Activated naive CD4-positive, alpha-beta T cell treated with anti-CD3 and anti-CD28 coated beads for 36 hours (primary cell): ENCODE measurements at regions not wholly inside any gene's neighbourhood (a gene's known extent, or its start where the extent isn't known, plus 50 kb on each side); places are given as distances from the start of the nearest gene placed in this dataset.

Experiments used
- CTCF ChIA-PET: fragments of 350-600 bp; sonication (Branson Sonifier 250); formaldehyde crosslinking; loops from one replicate; lab custom pipeline; 2021; ENCODE audit warnings: antibody characterized with exemption; lab: Charles Lee
- DNase-seq: peaks from one replicate; pipeline ENCODE4 v3.0.0-alpha.2; 2020
- H3K27ac Mint-ChIP-seq: one replicate; pipeline ENCODE4 v1.8.0; 2021; ENCODE audit warnings: mild to moderate bottlenecking, mixed read lengths
- H3K27me3 Mint-ChIP-seq: one replicate; pipeline ENCODE4 v1.8.0; 2021; ENCODE audit warnings: low read depth, mixed read lengths
- H3K36me3 Mint-ChIP-seq: one replicate; pipeline ENCODE4 v1.8.0; 2021; ENCODE audit warnings: low read depth, mixed read lengths
- H3K4me1 Mint-ChIP-seq: one replicate; pipeline ENCODE4 v1.8.0; 2021; ENCODE audit warnings: low read depth, mixed read lengths
- H3K4me3 Mint-ChIP-seq: one replicate; pipeline ENCODE4 v1.8.0; 2021; ENCODE audit warnings: mild to moderate bottlenecking, moderate library complexity, mixed read lengths
- H3K9me3 Mint-ChIP-seq: one replicate; pipeline ENCODE4 v1.8.0; 2021; ENCODE audit warnings: mixed read lengths
- intact Hi-C: fragments of 100-400 bp; cut with micrococcal nuclease; formaldehyde crosslinking; loops from one replicate; pipeline ENCODE4 v1.15.1; 2023

DNA sequence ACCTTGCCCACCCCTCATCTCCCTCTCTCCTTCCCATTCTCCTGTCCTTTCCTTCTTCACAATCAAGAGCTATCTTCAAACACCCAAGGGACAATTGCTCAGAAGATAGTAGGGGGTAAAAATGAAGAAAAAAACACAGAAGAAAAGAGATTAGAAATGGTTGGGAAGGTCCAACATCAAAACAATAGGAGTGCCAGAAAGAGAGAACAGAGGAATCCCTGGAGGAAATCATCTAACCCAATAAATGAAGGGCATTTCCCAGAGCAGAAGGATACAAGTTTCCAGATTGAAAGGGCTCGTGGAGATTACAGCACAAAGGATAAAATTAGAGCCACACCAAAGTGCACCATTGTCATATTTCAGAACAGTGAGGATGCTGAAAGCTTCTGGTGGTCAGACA, 145.6 kb downstream of the OAT start:
- peaks cover 15% of the 10 kb centered on the region for H3K9me3 Mint-ChIP-seq
- no peak overlapping the region for H3K4me3 Mint-ChIP-seq
- H3K27ac Mint-ChIP-seq: no peak overlapping the region
- H3K27me3 Mint-ChIP-seq: no peaks in the 10 kb centered on the region
- intact Hi-C loops: no loop called here
- DNase-seq: no peak
- H3K4me1 Mint-ChIP-seq: no peaks in the 10 kb centered on the region
- H3K36me3 Mint-ChIP-seq: no peaks in the 10 kb centered on the region
- CTCF ChIA-PET: no interaction called here

- H3K9me3 Mint-ChIP-seq: peaks cover 15% of the 10 kb centered on the region
- no peak for DNase-seq
- CTCF ChIA-PET: no interaction called here
- H3K4me3 Mint-ChIP-seq: no peak overlapping the region
- H3K4me1 Mint-ChIP-seq: no peaks in the 10 kb centered on the region
- no peak overlapping the region for H3K27ac Mint-ChIP-seq
- H3K27me3 Mint-ChIP-seq: no peaks in the 10 kb centered on the region
- intact Hi-C loops: no loop called here
- H3K36me3 Mint-ChIP-seq: no peaks in the 10 kb centered on the region
Measured at GRCh38 chr10:124271676-124272075, 147.0 kb downstream of the OAT start.

DNA sequence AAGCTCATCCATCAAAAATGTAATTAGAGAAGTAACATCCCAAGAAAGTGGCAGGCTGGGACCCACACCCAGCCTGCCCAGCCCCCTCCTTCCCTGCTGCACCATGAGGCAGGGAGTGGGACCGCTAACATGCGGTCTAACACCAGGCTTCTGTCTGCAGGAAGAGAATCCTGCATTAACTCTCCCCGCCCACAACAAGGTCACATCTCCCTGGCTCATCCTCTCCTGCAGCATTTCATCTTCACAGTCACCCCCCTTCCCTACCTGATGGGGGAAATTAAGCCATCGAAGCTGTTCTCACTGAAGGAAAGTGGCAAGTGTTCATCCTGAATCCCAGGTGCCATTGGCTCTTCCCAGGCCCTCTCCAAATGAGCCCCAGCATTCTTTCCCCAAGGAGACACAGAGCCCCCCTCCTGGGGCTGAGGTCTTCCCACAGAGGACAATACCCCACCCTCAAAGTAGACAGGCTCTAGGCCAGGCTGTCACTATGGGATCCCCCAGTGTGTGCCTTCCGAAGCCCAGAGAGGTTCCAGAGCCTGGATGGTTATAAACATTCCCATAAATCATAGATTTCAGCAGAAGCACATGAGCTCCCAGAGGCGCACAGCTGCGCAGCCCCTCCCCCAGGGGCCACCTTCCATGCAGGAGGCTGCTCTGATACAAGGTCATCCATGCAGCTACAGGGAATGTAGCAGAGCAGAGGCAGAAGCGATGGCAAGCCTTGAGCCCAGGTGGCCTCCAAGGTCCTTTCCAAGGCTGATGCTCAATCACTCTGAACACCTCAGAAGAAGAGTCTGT, 148.0 kb downstream of the OAT start:
- H3K9me3 Mint-ChIP-seq: peaks cover 15% of the 10 kb centered on the region
- CTCF ChIA-PET: no interaction called here
- no peaks in the 10 kb centered on the region for H3K4me1 Mint-ChIP-seq
- DNase-seq: no peak
- intact Hi-C loops: no loop called here
- no peaks in the 10 kb centered on the region for H3K36me3 Mint-ChIP-seq
- H3K27me3 Mint-ChIP-seq: no peaks in the 10 kb centered on the region
- H3K4me3 Mint-ChIP-seq: no peak overlapping the region
- H3K27ac Mint-ChIP-seq: no peak overlapping the region

DNA sequence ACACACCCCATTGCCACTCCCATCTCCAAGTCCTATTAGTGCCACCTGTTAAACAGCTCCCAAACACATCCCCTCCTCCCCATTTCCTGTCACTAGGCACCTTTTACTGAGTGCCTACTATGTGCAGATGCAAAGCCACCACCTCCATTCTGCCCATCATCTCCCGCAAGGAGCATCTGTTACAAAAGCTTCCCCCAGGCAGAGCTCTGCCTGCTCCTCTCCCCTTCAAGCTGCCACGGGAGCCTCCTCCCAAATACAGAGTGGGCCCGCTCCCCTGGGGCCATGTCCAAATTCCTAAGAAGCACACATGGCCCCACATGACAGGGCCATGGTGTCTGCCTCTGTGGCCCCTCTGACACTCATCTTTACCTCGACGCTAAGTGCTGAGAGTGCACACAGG, 149.7 kb downstream of the OAT start:
- CTCF ChIA-PET: no interaction called here
- no peaks in the 10 kb centered on the region for H3K4me1 Mint-ChIP-seq
- no peak overlapping the region for H3K27ac Mint-ChIP-seq
- DNase-seq: no peak
- intact Hi-C loops: no loop called here
- H3K4me3 Mint-ChIP-seq: no peak overlapping the region
- H3K36me3 Mint-ChIP-seq: no peaks in the 10 kb centered on the region
- H3K9me3 Mint-ChIP-seq: peaks cover 15% of the 10 kb centered on the region
- H3K27me3 Mint-ChIP-seq: no peaks in the 10 kb centered on the region

GRCh38 chr10:124267911-124268549, 150.7 kb downstream of the OAT start:
- Mint-ChIP-seq H3K9me3 (peaks cover 11% of the 10 kb centered on the region), H3K27ac (no peak overlapping the region), H3K36me3 (no peaks in the 10 kb centered on the region), H3K27me3 (no peaks in the 10 kb centered on the region), H3K4me1 (no peaks in the 10 kb centered on the region), H3K4me3 (no peak overlapping the region)
- CTCF ChIA-PET: no interaction called here
- DNase-seq: no peak
- intact Hi-C loops: no loop called here

DNA sequence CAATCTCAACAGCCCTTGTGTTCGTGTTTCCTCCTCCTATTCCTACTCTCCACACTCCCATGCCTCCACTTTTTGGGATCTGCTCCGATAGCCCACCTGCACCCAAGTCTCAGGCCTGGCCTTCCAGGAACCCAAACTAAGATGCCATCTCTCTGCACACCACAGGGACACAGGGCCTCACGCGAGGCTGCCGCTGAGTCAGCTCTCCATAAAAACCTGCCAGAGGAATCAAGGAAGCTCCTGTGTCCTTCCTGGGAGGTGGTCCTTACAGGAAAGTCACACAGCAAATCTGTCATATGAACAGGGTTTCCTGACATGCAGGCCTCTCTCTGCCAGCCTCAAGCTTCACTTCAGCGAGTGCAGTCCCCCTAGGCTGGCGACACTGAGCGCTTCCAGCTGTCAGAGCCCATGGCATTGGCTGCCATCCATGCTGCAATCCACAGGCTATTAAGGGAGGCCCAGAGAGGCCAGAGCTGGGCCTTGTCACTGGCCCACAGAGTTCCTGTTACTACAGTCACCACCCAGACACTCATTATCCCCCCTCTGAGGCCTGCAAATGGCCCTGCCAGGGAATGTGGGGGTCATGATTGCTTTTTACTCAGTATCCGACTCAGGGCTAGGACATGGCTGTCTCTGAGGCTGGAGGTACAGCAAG, 151.4 kb downstream of the OAT start:
- no peak for DNase-seq
- no peaks in the 10 kb centered on the region for H3K4me1 Mint-ChIP-seq
- CTCF ChIA-PET: no interaction called here
- H3K9me3 Mint-ChIP-seq: peaks cover 6% of the 10 kb centered on the region
- no peak overlapping the region for H3K4me3 Mint-ChIP-seq
- intact Hi-C loops: no loop called here
- H3K36me3 Mint-ChIP-seq: no peaks in the 10 kb centered on the region
- H3K27ac Mint-ChIP-seq: no peak overlapping the region
- H3K27me3 Mint-ChIP-seq: no peaks in the 10 kb centered on the region

DNA sequence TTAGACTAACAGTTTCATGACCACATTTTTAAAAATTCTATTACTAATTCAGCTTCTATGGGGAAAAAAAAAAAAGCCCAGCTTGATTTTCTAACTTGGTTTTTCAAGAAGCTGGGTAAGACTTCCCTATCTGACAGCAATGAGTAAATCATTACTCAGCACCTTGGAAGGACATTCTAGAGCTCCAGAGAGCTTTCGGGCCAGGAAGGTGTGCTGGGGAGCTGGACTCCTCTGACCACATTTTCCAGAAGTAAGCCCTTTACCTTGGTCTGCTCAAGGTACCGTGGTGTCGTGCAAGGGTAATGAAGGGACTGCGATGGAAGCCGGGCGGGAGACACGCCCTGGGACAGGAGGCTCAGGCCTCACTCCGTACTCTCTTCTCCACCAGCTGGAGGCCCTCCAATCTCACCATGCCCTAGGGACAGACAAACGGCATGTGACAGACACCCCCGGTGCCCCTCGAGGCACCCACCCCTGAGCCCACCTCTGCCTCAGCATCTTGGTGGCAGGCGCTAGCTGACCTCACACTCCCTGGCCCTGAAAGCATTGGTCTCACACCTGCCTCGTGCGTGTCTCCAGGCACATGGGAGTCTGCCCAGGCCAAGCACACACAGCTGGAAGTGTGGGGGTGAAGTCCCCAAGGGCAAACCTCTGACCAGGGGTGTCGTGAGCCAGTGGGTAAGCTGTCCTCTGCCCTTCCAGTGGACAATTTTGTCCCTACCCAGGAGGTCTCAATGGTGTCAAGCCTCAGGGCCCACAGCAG, 152.1 kb downstream of the OAT start:
- Mint-ChIP-seq H3K27ac (no peak overlapping the region), H3K4me1 (no peaks in the 10 kb centered on the region), H3K9me3 (peaks cover under 1% of the 10 kb centered on the region), H3K36me3 (no peaks in the 10 kb centered on the region), H3K27me3 (no peaks in the 10 kb centered on the region), H3K4me3 (no peak overlapping the region)
- CTCF ChIA-PET: no interaction called here
- no peak for DNase-seq
- intact Hi-C loops: no loop called here

- Mint-ChIP-seq H3K9me3 (no peaks in the 10 kb centered on the region), H3K4me1 (no peaks in the 10 kb centered on the region), H3K27me3 (no peaks in the 10 kb centered on the region), H3K4me3 (no peak overlapping the region), H3K36me3 (no peaks in the 10 kb centered on the region), H3K27ac (no peak overlapping the region)
- intact Hi-C loops: no loop called here
- CTCF ChIA-PET: no interaction called here
- no peak for DNase-seq
Measured at GRCh38 chr10:124265776-124266467, 152.8 kb downstream of the OAT start.

GRCh38 chr10:124265391-124265745, 153.4 kb downstream of the OAT start:
- Mint-ChIP-seq H3K4me3 (no peak overlapping the region), H3K27me3 (no peaks in the 10 kb centered on the region), H3K4me1 (no peaks in the 10 kb centered on the region), H3K36me3 (no peaks in the 10 kb centered on the region), H3K27ac (no peak overlapping the region), H3K9me3 (no peaks in the 10 kb centered on the region)
- CTCF ChIA-PET: no interaction called here
- DNase-seq: no peak
- intact Hi-C loops: no loop called here

- no peaks in the 10 kb centered on the region for H3K9me3 Mint-ChIP-seq
- H3K36me3 Mint-ChIP-seq: no peaks in the 10 kb centered on the region
- H3K27me3 Mint-ChIP-seq: no peaks in the 10 kb centered on the region
- H3K4me3 Mint-ChIP-seq: no peak overlapping the region
- no peak overlapping the region for H3K27ac Mint-ChIP-seq
- H3K4me1 Mint-ChIP-seq: no peaks in the 10 kb centered on the region
- intact Hi-C loops: no loop called here
- no peak for DNase-seq
- CTCF ChIA-PET: no interaction called here
Measured at GRCh38 chr10:124264711-124265390, 153.9 kb downstream of the OAT start.

DNA sequence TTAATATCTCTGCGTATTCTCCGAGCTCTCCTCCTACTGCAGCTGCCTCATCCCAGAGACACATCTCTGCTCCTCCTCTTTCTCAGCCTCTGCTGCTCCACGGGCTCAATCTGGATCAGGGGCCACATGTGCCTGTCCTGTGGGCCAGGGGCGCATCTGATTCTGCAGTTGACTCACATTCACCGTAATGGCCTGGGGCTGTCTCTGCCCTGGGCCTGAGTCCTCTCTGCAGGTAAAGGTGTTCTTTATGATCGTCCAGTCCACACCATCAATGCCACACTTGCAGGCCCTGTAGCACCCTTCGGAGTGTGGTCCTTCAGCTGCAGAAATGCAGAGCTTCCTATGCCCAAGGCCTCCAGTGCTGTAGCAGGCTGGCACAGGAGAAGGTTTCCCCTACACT, 154.5 kb downstream of the OAT start:
- no peak overlapping the region for H3K27ac Mint-ChIP-seq
- no peaks in the 10 kb centered on the region for H3K36me3 Mint-ChIP-seq
- H3K4me3 Mint-ChIP-seq: no peak overlapping the region
- CTCF ChIA-PET: no interaction called here
- H3K27me3 Mint-ChIP-seq: no peaks in the 10 kb centered on the region
- intact Hi-C loops: no loop called here
- no peak for DNase-seq
- H3K4me1 Mint-ChIP-seq: no peaks in the 10 kb centered on the region
- no peaks in the 10 kb centered on the region for H3K9me3 Mint-ChIP-seq

DNA sequence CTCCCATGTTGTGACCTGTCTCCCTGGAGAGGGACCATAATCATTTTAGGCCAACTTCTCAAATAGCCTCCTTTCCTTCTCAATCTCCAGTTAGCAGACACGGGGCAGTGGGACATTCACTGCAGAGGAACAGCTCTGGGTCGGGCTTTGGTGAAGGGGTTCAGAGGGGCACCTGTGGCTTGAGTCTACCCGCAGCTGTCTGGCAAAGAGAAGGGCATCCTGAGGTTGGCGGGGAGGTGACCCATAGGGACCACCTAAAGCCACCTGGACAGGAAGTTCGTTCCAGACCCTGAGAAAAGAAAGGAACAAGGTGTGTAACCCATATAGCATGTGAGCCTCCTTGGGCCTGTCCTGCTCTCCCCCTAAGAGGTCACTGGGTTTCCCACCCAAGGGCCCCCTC, 155.0 kb downstream of the OAT start:
- no peak for DNase-seq
- Mint-ChIP-seq H3K27ac (no peak overlapping the region), H3K9me3 (peaks cover 2% of the 10 kb centered on the region), H3K4me1 (no peaks in the 10 kb centered on the region), H3K27me3 (no peaks in the 10 kb centered on the region), H3K36me3 (no peaks in the 10 kb centered on the region), H3K4me3 (no peak overlapping the region)
- intact Hi-C loops: no loop called here
- CTCF ChIA-PET: no interaction called here
